DND-41 (cell line): ENCODE measurements at regions not wholly inside any gene's neighbourhood (a gene's known extent, or its start where the extent isn't known, plus 50 kb on each side); places are given as distances from the start of the nearest gene placed in this dataset.

Experiments
- EZH2 ChIP-seq: IDR thresholded peaks from 3 replicates; pipeline ENCODE4 v1.6.1; 2012; ENCODE audit warnings: borderline replicate concordance, low read depth, mild to moderate bottlenecking, moderate library complexity, low read length, inconsistent platforms; ENCODE audit not compliant: severe bottlenecking
- TF ChIP-seq, protein P1 (sequence below): IDR thresholded peaks from 2 replicates; pipeline ENCODE4 v1.5.1; 2012; ENCODE audit warnings: borderline replicate concordance, low read length, moderate library complexity, mild to moderate bottlenecking; ENCODE audit not compliant: poor library complexity, severe bottlenecking; ENCODE audit errors: extremely low read depth

DNA sequence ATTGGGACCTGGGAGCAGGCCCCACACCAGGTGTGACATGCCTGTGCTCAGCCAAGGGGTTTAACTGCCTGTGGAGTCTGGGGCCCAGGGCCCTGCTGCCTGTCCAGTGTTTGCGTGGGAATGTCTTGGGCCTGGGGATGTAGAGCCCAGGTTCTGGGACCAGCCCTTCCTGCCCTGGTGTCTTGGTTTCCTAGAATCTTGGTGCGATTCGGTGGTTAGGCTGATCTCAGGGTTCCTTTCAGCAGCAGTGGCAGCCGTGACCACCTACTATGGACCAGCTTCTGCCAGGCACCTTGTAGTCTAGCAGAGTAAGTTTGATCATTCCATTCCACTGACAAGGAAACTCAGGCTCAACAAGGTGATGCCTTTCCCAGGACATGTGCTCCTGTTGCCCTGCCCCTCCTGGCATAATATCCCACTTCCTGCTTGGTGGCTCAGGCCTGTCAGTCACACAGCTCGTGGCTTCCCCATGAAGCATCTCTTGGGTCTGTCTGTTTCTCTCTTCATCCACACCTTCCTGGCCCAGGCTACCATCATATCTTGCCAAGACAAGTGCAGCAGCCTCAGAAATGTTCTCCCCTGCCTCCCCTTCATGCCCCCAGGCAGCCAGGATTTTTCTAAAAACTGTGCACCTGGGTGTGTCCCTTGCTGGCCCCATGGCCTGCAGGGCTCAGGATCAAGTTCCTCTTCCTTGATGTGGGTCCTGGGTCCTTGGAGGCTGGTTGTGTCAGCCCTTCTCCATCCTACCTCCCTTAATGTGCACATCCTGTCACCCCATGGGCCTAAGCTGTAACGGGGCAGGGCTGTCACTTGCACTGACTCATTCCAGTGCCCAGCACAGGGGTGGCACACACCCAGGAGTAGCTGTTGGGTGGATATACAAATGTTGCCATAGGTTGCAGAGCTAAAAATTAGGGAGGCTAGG is 101.6 kb downstream of the SLC25A47 start:
- TF ChIP-seq, protein P1, sequence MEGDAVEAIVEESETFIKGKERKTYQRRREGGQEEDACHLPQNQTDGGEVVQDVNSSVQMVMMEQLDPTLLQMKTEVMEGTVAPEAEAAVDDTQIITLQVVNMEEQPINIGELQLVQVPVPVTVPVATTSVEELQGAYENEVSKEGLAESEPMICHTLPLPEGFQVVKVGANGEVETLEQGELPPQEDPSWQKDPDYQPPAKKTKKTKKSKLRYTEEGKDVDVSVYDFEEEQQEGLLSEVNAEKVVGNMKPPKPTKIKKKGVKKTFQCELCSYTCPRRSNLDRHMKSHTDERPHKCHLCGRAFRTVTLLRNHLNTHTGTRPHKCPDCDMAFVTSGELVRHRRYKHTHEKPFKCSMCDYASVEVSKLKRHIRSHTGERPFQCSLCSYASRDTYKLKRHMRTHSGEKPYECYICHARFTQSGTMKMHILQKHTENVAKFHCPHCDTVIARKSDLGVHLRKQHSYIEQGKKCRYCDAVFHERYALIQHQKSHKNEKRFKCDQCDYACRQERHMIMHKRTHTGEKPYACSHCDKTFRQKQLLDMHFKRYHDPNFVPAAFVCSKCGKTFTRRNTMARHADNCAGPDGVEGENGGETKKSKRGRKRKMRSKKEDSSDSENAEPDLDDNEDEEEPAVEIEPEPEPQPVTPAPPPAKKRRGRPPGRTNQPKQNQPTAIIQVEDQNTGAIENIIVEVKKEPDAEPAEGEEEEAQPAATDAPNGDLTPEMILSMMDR = no peak
- no peak for TF ChIP-seq EZH2
